ENCODE measurements at regions not wholly inside any gene's neighbourhood (a gene's known extent, or its start where the extent isn't known, plus 50 kb on each side); places are given as distances from the start of the nearest gene placed in this dataset.

DNA sequence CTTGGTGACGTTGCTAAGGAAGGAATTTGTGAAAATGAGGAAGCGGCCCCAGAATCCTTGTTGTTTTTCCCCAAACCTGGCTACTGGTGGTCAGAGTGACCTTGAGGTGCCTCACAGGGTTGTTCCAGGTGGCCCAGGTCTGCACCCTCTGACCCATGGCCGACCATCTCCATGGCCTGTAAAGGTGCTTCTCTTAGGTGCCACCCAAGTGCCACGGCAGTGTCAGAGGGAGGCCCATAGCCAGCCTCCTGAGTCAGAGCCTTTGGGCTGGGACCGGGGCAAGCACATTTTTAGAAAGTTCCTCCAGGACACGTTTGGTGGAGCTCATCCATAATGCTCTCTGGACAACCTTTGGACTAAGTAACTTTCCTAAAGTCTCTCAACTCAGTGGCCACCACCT is 83.9 kb upstream of the IRS2 start:
- TF ChIP-seq, protein P1, sequence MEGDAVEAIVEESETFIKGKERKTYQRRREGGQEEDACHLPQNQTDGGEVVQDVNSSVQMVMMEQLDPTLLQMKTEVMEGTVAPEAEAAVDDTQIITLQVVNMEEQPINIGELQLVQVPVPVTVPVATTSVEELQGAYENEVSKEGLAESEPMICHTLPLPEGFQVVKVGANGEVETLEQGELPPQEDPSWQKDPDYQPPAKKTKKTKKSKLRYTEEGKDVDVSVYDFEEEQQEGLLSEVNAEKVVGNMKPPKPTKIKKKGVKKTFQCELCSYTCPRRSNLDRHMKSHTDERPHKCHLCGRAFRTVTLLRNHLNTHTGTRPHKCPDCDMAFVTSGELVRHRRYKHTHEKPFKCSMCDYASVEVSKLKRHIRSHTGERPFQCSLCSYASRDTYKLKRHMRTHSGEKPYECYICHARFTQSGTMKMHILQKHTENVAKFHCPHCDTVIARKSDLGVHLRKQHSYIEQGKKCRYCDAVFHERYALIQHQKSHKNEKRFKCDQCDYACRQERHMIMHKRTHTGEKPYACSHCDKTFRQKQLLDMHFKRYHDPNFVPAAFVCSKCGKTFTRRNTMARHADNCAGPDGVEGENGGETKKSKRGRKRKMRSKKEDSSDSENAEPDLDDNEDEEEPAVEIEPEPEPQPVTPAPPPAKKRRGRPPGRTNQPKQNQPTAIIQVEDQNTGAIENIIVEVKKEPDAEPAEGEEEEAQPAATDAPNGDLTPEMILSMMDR (IDR thresholded peaks at IDR 0.05), result no peak
- no peak for TF ChIP-seq POLR2A (IDR thresholded peaks at IDR 0.05)
